A673 (cell line): ENCODE measurements at regions not wholly inside any gene's neighbourhood (a gene's known extent, or its start where the extent isn't known, plus 50 kb on each side); places are given as distances from the start of the nearest gene placed in this dataset.

ENCODE experiments used
- BruUV-seq: library from RNA; stranded (reverse); fragments of 400-500 nt; replicated peaks from 2 replicates; lab custom pipeline; 2021; lab: Mats Ljungman, UMichigan
- CTCF ChIA-PET: fragments of 300-600 bp; sonication (Branson Sonifier 250); formaldehyde crosslinking; loops from one replicate; lab custom pipeline; 2022; ENCODE audit warnings: antibody characterized with exemption; lab: Charles Lee
- POLR2A ChIA-PET: fragments of 300-600 bp; sonication (Branson Sonifier 250); formaldehyde crosslinking; loops from one replicate; lab custom pipeline; 2022; ENCODE audit warnings: antibody characterized with exemption; ENCODE audit not compliant: low non-redundant PET; lab: Charles Lee
- DNase-seq: peaks from one replicate; pipeline ENCODE4 v3.0.0-alpha.2; 2015; ENCODE audit warnings: low spot score
- H3K27ac ChIP-seq: fragments of 200-600 bp; sonication (generic); 2 replicates; pipeline ENCODE4 v1.5.1; 2016; ENCODE audit warnings: mixed run types, low read depth, mild to moderate bottlenecking, mixed read lengths, antibody characterized with exemption, low read length; ENCODE audit not compliant: poor library complexity, severe bottlenecking
- H3K27me3 ChIP-seq: fragments of 200-600 bp; sonication (generic); replicated peaks from 2 replicates; pipeline ENCODE4 v1.6.1; 2017; ENCODE audit warnings: mixed run types, low read depth, mild to moderate bottlenecking, mixed read lengths, antibody characterized with exemption, low read length; ENCODE audit not compliant: insufficient read depth, poor library complexity
- H3K36me3 ChIP-seq: fragments of 200-600 bp; sonication (generic); 2 replicates; pipeline ENCODE4 v1.6.1; 2016; ENCODE audit warnings: mixed run types, mild to moderate bottlenecking, mixed read lengths, antibody characterized with exemption, low read length; ENCODE audit not compliant: insufficient read depth, poor library complexity, severe bottlenecking
- H3K4me1 ChIP-seq: fragments of 200-600 bp; sonication (generic); 2 replicates; pipeline ENCODE4 v1.6.1; 2017; ENCODE audit warnings: mixed run types, mild to moderate bottlenecking, mixed read lengths, antibody characterized with exemption, low read length; ENCODE audit not compliant: insufficient read depth, poor library complexity, severe bottlenecking
- H3K4me3 ChIP-seq: fragments of 200-600 bp; sonication (generic); 2 replicates; pipeline ENCODE4 v1.5.1; 2016; ENCODE audit warnings: low read depth, mixed run types, mild to moderate bottlenecking, mixed read lengths, low read length; ENCODE audit not compliant: poor library complexity, severe bottlenecking
- H3K9me3 ChIP-seq: fragments of 200-600 bp; sonication (generic); 2 replicates; pipeline ENCODE4 v1.6.1; 2016; ENCODE audit warnings: mixed run types, low read depth, mild to moderate bottlenecking, mixed read lengths, antibody characterized with exemption, low read length; ENCODE audit not compliant: poor library complexity, severe bottlenecking
- EZH2 ChIP-seq: fragments of 200-600 bp; sonication (generic); IDR thresholded peaks from 2 replicates; pipeline ENCODE4 v1.6.1; 2017; ENCODE audit warnings: borderline replicate concordance, low read depth, mild to moderate bottlenecking, mixed read lengths, antibody characterized with exemption, low read length; ENCODE audit not compliant: poor library complexity, severe bottlenecking
- intact Hi-C: fragments of 100-400 bp; cut with micrococcal nuclease; formaldehyde crosslinking; loops from one replicate; pipeline ENCODE4 v1.10.0; 2022; ENCODE audit not compliant: unreplicated experiment
- TF ChIP-seq, protein P1 (sequence below): fragments of 300-800, 200-600 bp; sonication (generic); conservative IDR thresholded peaks from 2 replicates; pipeline ENCODE4 v1.5.1; 2017; ENCODE audit warnings: low read depth, mild to moderate bottlenecking, antibody characterized with exemption, low read length, moderate library complexity, mixed read lengths

DNA sequence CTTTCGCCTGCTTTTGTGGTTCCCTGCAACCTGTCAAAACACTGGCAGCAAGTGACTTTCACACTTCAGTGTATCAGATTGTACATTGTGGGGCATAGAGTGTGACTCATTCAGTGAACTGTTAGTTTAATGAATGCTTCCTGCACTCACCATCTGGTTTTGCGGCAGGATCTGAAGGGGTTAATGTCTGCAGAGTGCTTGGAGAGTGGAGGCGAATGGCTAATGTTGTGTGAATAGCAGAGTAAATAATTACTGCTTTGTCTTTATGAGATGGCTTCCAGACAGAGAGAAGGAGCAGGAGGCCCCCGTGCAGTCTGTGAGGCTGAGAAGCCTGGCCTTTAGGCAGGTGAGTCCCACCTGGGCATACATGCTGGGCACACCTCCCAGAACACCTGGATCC, 454.3 kb upstream of the KIRREL3 start:
- Histone ChIP-seq H3K27ac (no peak overlapping the region), H3K36me3 (no peaks in the 10 kb centered on the region), H3K27me3 (no peaks in the 10 kb centered on the region), H3K4me1 (no peaks in the 10 kb centered on the region), H3K4me3 (no peak overlapping the region), H3K9me3 (no peaks in the 10 kb centered on the region)
- no TSS peak for BruUV-seq
- peak; percentile 7 for DNase-seq
- ChIA-PET CTCF (no interaction called here), POLR2A (no interaction called here)
- intact Hi-C loops: no loop called here
- no peak for TF ChIP-seq EZH2
- TF ChIP-seq, protein P1, sequence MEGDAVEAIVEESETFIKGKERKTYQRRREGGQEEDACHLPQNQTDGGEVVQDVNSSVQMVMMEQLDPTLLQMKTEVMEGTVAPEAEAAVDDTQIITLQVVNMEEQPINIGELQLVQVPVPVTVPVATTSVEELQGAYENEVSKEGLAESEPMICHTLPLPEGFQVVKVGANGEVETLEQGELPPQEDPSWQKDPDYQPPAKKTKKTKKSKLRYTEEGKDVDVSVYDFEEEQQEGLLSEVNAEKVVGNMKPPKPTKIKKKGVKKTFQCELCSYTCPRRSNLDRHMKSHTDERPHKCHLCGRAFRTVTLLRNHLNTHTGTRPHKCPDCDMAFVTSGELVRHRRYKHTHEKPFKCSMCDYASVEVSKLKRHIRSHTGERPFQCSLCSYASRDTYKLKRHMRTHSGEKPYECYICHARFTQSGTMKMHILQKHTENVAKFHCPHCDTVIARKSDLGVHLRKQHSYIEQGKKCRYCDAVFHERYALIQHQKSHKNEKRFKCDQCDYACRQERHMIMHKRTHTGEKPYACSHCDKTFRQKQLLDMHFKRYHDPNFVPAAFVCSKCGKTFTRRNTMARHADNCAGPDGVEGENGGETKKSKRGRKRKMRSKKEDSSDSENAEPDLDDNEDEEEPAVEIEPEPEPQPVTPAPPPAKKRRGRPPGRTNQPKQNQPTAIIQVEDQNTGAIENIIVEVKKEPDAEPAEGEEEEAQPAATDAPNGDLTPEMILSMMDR: no peak

DNA sequence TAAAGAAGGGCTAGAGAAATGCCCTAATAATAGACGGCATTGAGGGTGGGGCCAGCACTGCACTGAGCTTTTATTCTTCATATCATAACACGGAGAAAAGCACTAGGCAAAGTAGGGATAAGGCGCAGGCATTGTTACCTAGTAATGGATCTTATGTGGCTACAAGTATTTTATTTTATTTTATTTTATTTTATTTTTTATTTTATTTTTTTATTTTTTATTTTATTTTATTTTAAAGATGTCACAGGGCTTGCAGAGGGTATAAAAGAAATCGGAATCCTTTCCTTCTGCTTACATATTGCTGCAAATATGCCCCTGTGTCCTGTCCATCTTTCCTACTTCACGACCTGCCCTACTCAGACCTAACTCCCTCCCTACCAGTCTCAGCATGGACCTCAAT, 452.0 kb upstream of the KIRREL3 start:
- no peaks in the 10 kb centered on the region for H3K27me3 ChIP-seq
- TF ChIP-seq, protein P1: no peak
- no peak for TF ChIP-seq EZH2
- no peaks in the 10 kb centered on the region for H3K36me3 ChIP-seq
- POLR2A ChIA-PET: no interaction called here
- intact Hi-C loops: no loop called here
- DNase-seq: no peak
- CTCF ChIA-PET: no interaction called here
- no peak overlapping the region for H3K4me3 ChIP-seq
- no TSS peak for BruUV-seq
- H3K27ac ChIP-seq: no peak overlapping the region
- no peaks in the 10 kb centered on the region for H3K9me3 ChIP-seq
- no peaks in the 10 kb centered on the region for H3K4me1 ChIP-seq

DNA sequence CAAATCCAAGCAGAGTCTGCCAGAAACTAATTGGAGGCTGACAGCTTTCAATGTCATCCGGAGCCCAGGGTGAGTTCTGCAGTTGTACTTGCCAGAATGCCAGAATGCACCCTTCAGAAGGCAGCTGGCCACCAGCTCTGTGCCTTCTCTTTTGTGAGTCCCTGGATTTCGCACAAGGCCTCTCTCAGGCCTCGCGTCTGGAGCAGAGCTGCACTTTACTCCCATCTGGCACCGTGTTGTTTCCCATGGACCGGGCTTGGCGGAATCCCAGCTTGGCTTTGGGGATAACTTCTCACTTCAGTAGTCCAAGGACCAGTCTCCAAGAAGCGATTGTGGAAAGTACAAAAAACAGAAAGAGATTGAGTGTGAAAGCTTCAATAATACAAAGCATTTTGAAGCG, 451.3 kb upstream of the KIRREL3 start:
- TF ChIP-seq, protein P1: no peak
- POLR2A ChIA-PET: no interaction called here
- no peaks in the 10 kb centered on the region for H3K9me3 ChIP-seq
- no peaks in the 10 kb centered on the region for H3K27me3 ChIP-seq
- intact Hi-C loops: no loop called here
- CTCF ChIA-PET: no interaction called here
- no peak overlapping the region for H3K27ac ChIP-seq
- H3K4me3 ChIP-seq: no peak overlapping the region
- no TSS peak for BruUV-seq
- no peaks in the 10 kb centered on the region for H3K36me3 ChIP-seq
- no peaks in the 10 kb centered on the region for H3K4me1 ChIP-seq
- no peak for DNase-seq
